Stimulated activated naive CD8-positive, alpha-beta T cell treated with anti-CD3 and anti-CD28 coated beads, Interleukin-15, amount 100 ng/mL, for 72 hours (primary cell): ENCODE measurements at regions not wholly inside any gene's neighbourhood (a gene's known extent, or its start where the extent isn't known, plus 50 kb on each side); places are given as distances from the start of the nearest gene placed in this dataset.
"Not testable (repeated sequence)": the region's sequence is repeated elsewhere in the genome, so short reads cannot be mapped to it uniquely, and the experiment has no call there.

Experiments
- ATAC-seq: fragments of 150-1000 bp; cut with Tn5 transposase; 2 replicates; pipeline ENCODE4 v1.10.0; 2021; ENCODE audit warnings: mild to moderate bottlenecking, moderate library complexity
- DNase-seq, 2 donors: peaks; one replicate each; pipeline ENCODE4 v3.0.0; 2021 to 2022
- H3K27ac Mint-ChIP-seq, 2 donors: one replicate each; pipeline ENCODE4 v1.8.0; 2022; ENCODE audit warnings: mild to moderate bottlenecking in 2 of 2, mixed read lengths in 2 of 2, moderate library complexity in 2 of 2
- H3K27me3 Mint-ChIP-seq: one replicate; pipeline ENCODE4 v1.8.0; 2022; ENCODE audit warnings: mixed read lengths
- H3K4me1 Mint-ChIP-seq: one replicate; pipeline ENCODE4 v1.8.0; 2022; ENCODE audit warnings: mild to moderate bottlenecking, mixed read lengths
- H3K4me3 Mint-ChIP-seq, 2 donors: one replicate each; pipeline ENCODE4 v1.8.0; 2022; ENCODE audit warnings: mild to moderate bottlenecking in 2 of 2, mixed read lengths in 2 of 2, moderate library complexity in 1 of 2
- H3K9me3 Mint-ChIP-seq, 2 donors: one replicate each; pipeline ENCODE4 v1.8.0; 2022; ENCODE audit warnings: mixed read lengths in 2 of 2

DNA sequence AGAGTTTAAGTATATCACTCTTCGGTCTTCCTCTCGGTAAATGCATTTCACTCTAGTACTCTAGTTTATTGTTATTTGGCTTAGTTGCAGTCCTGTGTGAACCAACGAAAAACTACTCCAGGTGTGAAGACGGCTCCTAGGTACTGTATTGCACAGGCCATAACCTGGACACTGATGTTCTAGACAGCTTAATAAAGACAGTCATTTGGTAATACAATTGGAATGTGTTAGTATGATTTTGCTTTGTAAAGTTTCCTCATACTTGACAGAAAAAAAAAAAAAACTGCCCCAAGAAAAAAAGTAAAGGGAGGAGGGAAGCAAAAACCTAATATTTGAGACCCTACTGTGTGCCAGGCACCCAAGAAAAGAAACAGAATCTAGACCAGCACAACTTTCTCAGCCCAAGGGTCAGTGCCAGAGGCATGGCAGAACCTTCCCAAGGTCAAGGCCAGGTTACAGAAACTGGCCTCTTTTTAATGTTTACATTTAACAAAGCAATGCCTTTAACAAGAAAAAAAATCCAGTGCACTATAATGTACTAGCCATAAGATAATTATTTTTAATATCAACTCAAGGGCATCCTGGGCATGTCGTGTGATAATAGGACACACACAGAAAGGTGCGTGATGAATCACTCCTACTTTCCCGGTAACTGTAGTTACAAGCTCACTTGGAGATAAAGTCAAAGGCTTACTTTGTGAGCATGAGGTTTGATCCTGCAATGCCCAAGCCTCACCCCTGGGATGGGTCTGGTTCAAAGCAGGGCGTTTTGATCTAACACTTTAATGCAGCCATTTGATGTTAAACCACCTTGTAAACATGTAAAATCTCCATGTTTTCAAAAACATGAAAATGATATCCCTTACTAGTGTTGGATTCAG lies 110.6 kb downstream of the BMP4 start:
- peaks cover 0 to 5% of the 10 kb centered on the region in 2 donors for H3K9me3 Mint-ChIP-seq
- no peaks in the 10 kb centered on the region for H3K4me1 Mint-ChIP-seq
- no peaks in the 10 kb centered on the region for H3K27me3 Mint-ChIP-seq
- no peak overlapping the region for H3K27ac Mint-ChIP-seq
- DNase-seq (no peak), ATAC-seq (no peak)
- no peak overlapping the region for H3K4me3 Mint-ChIP-seq

GRCh38 chr14:53842938-53843337 lies 113.7 kb downstream of the BMP4 start:
- Mint-ChIP-seq H3K4me1 (no peaks in the 10 kb centered on the region), H3K4me3 (no peak overlapping the region), H3K27ac (no peak overlapping the region), H3K9me3 (no peaks in the 10 kb centered on the region), H3K27me3 (no peaks in the 10 kb centered on the region)
- ATAC-seq (no peak), DNase-seq (no peak)

GRCh38 chr14:53841109-53842099 lies 115.2 kb downstream of the BMP4 start:
- ATAC-seq (no peak), DNase-seq (no peak)
- H3K9me3 Mint-ChIP-seq = no peaks in the 10 kb centered on the region
- H3K27ac Mint-ChIP-seq = no peak overlapping the region
- H3K27me3 Mint-ChIP-seq = no peaks in the 10 kb centered on the region
- no peak overlapping the region for H3K4me3 Mint-ChIP-seq
- H3K4me1 Mint-ChIP-seq = no peaks in the 10 kb centered on the region

DNA sequence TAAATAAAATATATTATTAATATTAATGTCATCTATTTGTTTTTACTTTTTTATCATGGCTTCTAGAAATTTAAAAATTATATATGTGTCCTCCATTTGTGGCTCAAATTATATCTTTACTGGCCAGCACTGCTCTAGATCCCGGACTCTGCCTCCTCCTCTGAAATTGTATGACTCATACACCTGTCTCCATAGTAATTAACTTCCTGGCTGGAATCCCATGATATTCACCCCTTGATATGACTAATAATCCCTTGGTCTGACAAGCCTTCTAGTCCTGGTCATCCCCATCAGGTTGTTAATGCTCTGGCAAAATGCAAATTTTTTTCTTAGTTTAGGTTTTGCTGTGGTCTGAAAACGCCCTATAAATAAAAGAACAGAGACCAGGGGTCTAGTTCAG lies 116.2 kb downstream of the BMP4 start:
- Mint-ChIP-seq H3K4me3 (no peak overlapping the region), H3K27ac (no peak overlapping the region), H3K9me3 (no peaks in the 10 kb centered on the region), H3K4me1 (no peaks in the 10 kb centered on the region), H3K27me3 (no peaks in the 10 kb centered on the region)
- no peak for DNase-seq
- ATAC-seq = no peak

- H3K27ac Mint-ChIP-seq = no peak overlapping the region
- no peaks in the 10 kb centered on the region for H3K4me1 Mint-ChIP-seq
- no peaks in the 10 kb centered on the region for H3K27me3 Mint-ChIP-seq
- no peak for DNase-seq
- ATAC-seq = no peak
- H3K9me3 Mint-ChIP-seq = no peaks in the 10 kb centered on the region
- no peak overlapping the region for H3K4me3 Mint-ChIP-seq
Observed at GRCh38 chr14:53838374-53838773, 118.3 kb downstream of the BMP4 start.

DNA sequence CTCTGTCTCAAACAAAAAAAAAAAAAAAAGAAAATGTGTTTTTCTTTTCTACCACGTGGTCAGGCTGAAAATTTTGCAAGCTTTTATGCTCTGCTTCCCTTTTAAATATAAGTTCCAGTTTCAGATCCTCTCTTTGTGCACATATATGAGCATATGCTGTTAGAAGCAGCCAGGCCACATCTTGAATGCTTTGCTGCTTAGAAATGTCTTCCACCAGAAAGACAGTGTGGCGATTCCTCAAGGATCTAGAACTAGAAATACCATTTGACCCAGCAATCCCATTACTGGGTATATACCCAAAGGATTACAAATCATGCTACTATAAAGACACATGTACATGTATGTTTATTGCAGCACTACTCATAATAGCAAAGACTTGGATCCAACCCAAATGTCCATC lies 119.0 kb downstream of the BMP4 start:
- H3K27me3 Mint-ChIP-seq, ATAC-seq, H3K9me3 Mint-ChIP-seq, DNase-seq, H3K4me3 Mint-ChIP-seq, H3K27ac Mint-ChIP-seq, H3K4me1 Mint-ChIP-seq: not testable (repeated sequence)

GRCh38 chr14:53836551-53836950 lies 120.1 kb downstream of the BMP4 start:
- no peak for DNase-seq
- Mint-ChIP-seq H3K27ac (no peak overlapping the region), H3K27me3 (no peaks in the 10 kb centered on the region), H3K4me1 (no peaks in the 10 kb centered on the region), H3K9me3 (no peaks in the 10 kb centered on the region), H3K4me3 (no peak overlapping the region)
- no peak for ATAC-seq

GRCh38 chr14:53828820-53829219 lies 127.8 kb downstream of the BMP4 start:
- no peak overlapping the region for H3K27ac Mint-ChIP-seq
- no peak for DNase-seq
- peaks cover 0 to 7% of the 10 kb centered on the region in 2 donors for H3K9me3 Mint-ChIP-seq
- H3K4me3 Mint-ChIP-seq = no peak overlapping the region
- ATAC-seq = no peak
- no peaks in the 10 kb centered on the region for H3K4me1 Mint-ChIP-seq
- H3K27me3 Mint-ChIP-seq = no peaks in the 10 kb centered on the region

DNA sequence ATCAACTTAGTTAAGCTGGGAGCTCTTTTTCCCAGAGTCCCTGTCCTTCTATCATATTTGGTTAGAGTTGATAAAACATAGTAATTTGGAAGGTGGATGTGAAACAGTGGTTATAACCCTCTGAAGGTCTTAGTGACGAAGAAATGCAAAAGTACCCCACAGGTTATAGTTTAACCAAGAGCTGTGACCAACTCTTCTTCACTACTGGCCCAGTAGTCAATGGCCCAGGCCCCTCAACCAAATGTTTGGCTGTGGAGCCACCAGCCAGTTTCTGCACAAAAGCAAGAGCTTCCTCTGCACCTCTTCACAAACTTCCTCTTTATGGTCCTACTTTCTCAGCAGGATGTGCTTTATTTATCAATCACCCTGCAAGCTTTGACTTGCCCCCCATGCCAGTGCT lies 132.6 kb downstream of the BMP4 start:
- no peaks in the 10 kb centered on the region for H3K9me3 Mint-ChIP-seq
- no peaks in the 10 kb centered on the region for H3K4me1 Mint-ChIP-seq
- ATAC-seq = no peak
- H3K27me3 Mint-ChIP-seq = no peaks in the 10 kb centered on the region
- DNase-seq = no peak
- H3K4me3 Mint-ChIP-seq = no peak overlapping the region
- H3K27ac Mint-ChIP-seq = no peak overlapping the region

DNA sequence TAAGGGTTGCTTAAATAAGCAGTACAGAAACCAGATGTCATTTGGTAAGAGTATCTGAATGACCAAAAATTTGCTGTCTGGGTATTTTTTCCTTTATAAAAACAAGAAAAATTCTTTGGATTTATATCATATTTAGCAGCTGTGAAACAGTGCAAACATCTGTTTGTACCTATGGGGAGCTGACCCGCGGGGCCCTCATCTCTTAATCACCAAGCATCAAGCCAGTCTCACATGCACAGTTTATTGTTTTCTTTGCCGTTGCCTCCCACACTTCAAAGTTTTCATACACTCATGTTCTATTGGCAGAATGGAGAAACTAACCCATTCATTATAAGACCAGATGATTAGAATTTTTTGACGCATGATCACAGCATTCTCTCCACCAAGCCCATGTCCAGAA lies 142.2 kb downstream of the BMP4 start:
- no peak overlapping the region for H3K4me3 Mint-ChIP-seq
- no peaks in the 10 kb centered on the region for H3K27me3 Mint-ChIP-seq
- peaks cover 25 to 29% of the 10 kb centered on the region in 2 donors for H3K9me3 Mint-ChIP-seq
- no peak for ATAC-seq
- no peaks in the 10 kb centered on the region for H3K4me1 Mint-ChIP-seq
- DNase-seq = no peak
- H3K27ac Mint-ChIP-seq = no peak overlapping the region

- H3K9me3 Mint-ChIP-seq = peaks cover 10 to 16% of the 10 kb centered on the region in 2 donors
- no peaks in the 10 kb centered on the region for H3K4me1 Mint-ChIP-seq
- no peak overlapping the region for H3K27ac Mint-ChIP-seq
- no peaks in the 10 kb centered on the region for H3K27me3 Mint-ChIP-seq
- H3K4me3 Mint-ChIP-seq = no peak overlapping the region
- ATAC-seq = no peak
- DNase-seq = no peak
Observed at GRCh38 chr14:53810221-53810620, 146.4 kb downstream of the BMP4 start.

- Mint-ChIP-seq H3K9me3 (peaks cover 10 to 12% of the 10 kb centered on the region in 2 donors), H3K27me3 (no peaks in the 10 kb centered on the region), H3K27ac (no peak overlapping the region), H3K4me3 (no peak overlapping the region), H3K4me1 (no peaks in the 10 kb centered on the region)
- DNase-seq (no peak), ATAC-seq (no peak)
Observed at GRCh38 chr14:53808042-53808441, 148.6 kb downstream of the BMP4 start.

GRCh38 chr14:53807542-53807941 lies 149.1 kb downstream of the BMP4 start:
- ATAC-seq (no peak), DNase-seq (no peak)
- Mint-ChIP-seq H3K27ac (no peak overlapping the region), H3K4me1 (no peaks in the 10 kb centered on the region), H3K9me3 (peaks cover 10 to 12% of the 10 kb centered on the region in 2 donors), H3K27me3 (no peaks in the 10 kb centered on the region), H3K4me3 (no peak overlapping the region)

DNA sequence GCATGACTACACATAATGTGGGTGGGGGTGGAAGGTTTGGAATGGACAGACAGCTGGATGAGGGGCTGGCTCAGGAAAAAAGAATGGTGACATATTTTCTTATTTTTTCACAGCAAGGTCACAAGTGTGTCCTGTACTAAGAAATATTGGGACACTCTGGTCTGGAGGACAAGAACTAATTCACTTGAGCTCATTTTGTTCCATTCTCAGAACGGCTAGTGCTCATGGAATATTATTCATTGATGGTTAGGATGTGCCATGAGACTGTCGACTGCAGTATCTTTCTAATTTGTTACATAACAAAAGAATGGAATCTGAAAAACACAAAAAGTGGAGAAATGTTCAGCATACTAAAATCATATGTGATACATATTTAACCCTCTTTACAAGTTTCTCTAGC lies 149.5 kb downstream of the BMP4 start:
- DNase-seq (no peak), ATAC-seq (no peak)
- no peak overlapping the region for H3K27ac Mint-ChIP-seq
- H3K27me3 Mint-ChIP-seq = no peaks in the 10 kb centered on the region
- peaks cover 10 to 11% of the 10 kb centered on the region in 2 donors for H3K9me3 Mint-ChIP-seq
- no peak overlapping the region for H3K4me3 Mint-ChIP-seq
- no peaks in the 10 kb centered on the region for H3K4me1 Mint-ChIP-seq

GRCh38 chr14:53796734-53797133 lies 159.9 kb downstream of the BMP4 start:
- ATAC-seq = no peak
- Mint-ChIP-seq H3K27ac (no peak overlapping the region), H3K4me1 (no peaks in the 10 kb centered on the region), H3K9me3 (peaks cover 5 to 7% of the 10 kb centered on the region in 2 donors), H3K27me3 (no peaks in the 10 kb centered on the region), H3K4me3 (no peak overlapping the region)
- no peak for DNase-seq
